H9 (cell line): ENCODE measurements at regions not wholly inside any gene's neighbourhood (a gene's known extent, or its start where the extent isn't known, plus 50 kb on each side); places are given as distances from the start of the nearest gene placed in this dataset.

ENCODE experiments used
- DNase-seq: peaks from one replicate; pipeline ENCODE4 v3.0.0-alpha.2; 2017
- H2AFZ ChIP-seq: one replicate; pipeline ENCODE4 v1.6.1; 2013; ENCODE audit warnings: mild to moderate bottlenecking, low read length, control low read depth, moderate library complexity
- H2AK5ac ChIP-seq: 2 replicates; pipeline ENCODE4 v1.6.1; 2013; ENCODE audit warnings: low read length, control low read depth, mixed read lengths; ENCODE audit not compliant: insufficient read length
- H2BK120ac ChIP-seq: one replicate; pipeline ENCODE4 v1.6.1; 2013; ENCODE audit warnings: low read depth, mild to moderate bottlenecking, low read length, control low read depth, inconsistent platforms; ENCODE audit not compliant: poor library complexity, severe bottlenecking
- H2BK12ac ChIP-seq: 2 replicates; pipeline ENCODE4 v1.6.1; 2013; ENCODE audit warnings: low read length, control low read depth, mixed read lengths, low read depth; ENCODE audit not compliant: insufficient read length
- H2BK15ac ChIP-seq: 2 replicates; pipeline ENCODE4 v1.6.1; 2013; ENCODE audit warnings: low read depth, low read length, control low read depth
- H2BK20ac ChIP-seq: one replicate; pipeline ENCODE4 v1.6.1; 2013; ENCODE audit warnings: low read depth, mild to moderate bottlenecking, low read length, control low read depth, inconsistent platforms; ENCODE audit not compliant: poor library complexity, severe bottlenecking
- H2BK5ac ChIP-seq: 2 replicates; pipeline ENCODE4 v1.6.1; 2013; ENCODE audit warnings: low read length, control low read depth, mixed read lengths; ENCODE audit not compliant: insufficient read length
- H3K14ac ChIP-seq: 2 replicates; pipeline ENCODE4 v1.6.1; 2013; ENCODE audit warnings: low read length, control low read depth; ENCODE audit not compliant: insufficient read depth
- H3K18ac ChIP-seq: 2 replicates; pipeline ENCODE4 v1.6.1; 2013; ENCODE audit warnings: low read depth, mild to moderate bottlenecking, mixed read lengths, low read length, control low read depth; ENCODE audit not compliant: insufficient read length
- H3K23ac ChIP-seq: 2 replicates; pipeline ENCODE4 v1.6.1; 2013; ENCODE audit warnings: low read length, control low read depth, mixed read lengths, low read depth; ENCODE audit not compliant: insufficient read length
- H3K23me2 ChIP-seq: 2 replicates; pipeline ENCODE4 v1.6.1; 2013; ENCODE audit warnings: low read depth, mild to moderate bottlenecking, mixed read lengths, low read length, control low read depth; ENCODE audit not compliant: insufficient read length, poor library complexity, severe bottlenecking
- H3K27ac ChIP-seq: 2 replicates; pipeline ENCODE4 v1.5.1; 2013; ENCODE audit warnings: low read length, control low read depth, mixed read lengths, low read depth; ENCODE audit not compliant: insufficient read length
- H3K27me3 ChIP-seq: 2 replicates; pipeline ENCODE4 v1.6.1; 2013; ENCODE audit warnings: low read length, control low read depth, inconsistent platforms; ENCODE audit not compliant: insufficient read depth
- H3K4ac ChIP-seq: 2 replicates; pipeline ENCODE4 v1.6.1; 2013; ENCODE audit warnings: low read depth, mild to moderate bottlenecking, control low read depth, inconsistent platforms, low read length, moderate library complexity
- H3K4me1 ChIP-seq: 2 replicates; pipeline ENCODE4 v1.6.1; 2013; ENCODE audit warnings: low read length, control low read depth, inconsistent platforms; ENCODE audit not compliant: insufficient read depth
- H3K4me2 ChIP-seq: 2 replicates; pipeline ENCODE4 v1.6.1; 2013; ENCODE audit warnings: low read length, control low read depth, mixed read lengths; ENCODE audit not compliant: insufficient read length, insufficient read depth
- H3K56ac ChIP-seq: 2 replicates; pipeline ENCODE4 v1.6.1; 2013; ENCODE audit warnings: low read depth, mild to moderate bottlenecking, mixed read lengths, low read length, control low read depth; ENCODE audit not compliant: insufficient read length
- H3K79me1 ChIP-seq: 2 replicates; pipeline ENCODE4 v1.6.1; 2013; ENCODE audit warnings: low read depth, mild to moderate bottlenecking, moderate library complexity, low read length, control low read depth, inconsistent platforms; ENCODE audit not compliant: insufficient read depth, poor library complexity, severe bottlenecking
- H3K79me2 ChIP-seq: 2 replicates; pipeline ENCODE4 v1.6.1; 2013; ENCODE audit warnings: low read length, control low read depth, inconsistent platforms; ENCODE audit not compliant: insufficient read depth
- H3K9ac ChIP-seq: 2 replicates; pipeline ENCODE4 v1.6.1; 2013; ENCODE audit warnings: low read length, control low read depth, mixed read lengths; ENCODE audit not compliant: insufficient read length; ENCODE audit errors: extremely low read depth
- H3K9me3 ChIP-seq: one replicate; pipeline ENCODE4 v1.6.1; 2013; ENCODE audit warnings: low read depth, low read length, inconsistent platforms; ENCODE audit not compliant: control insufficient read depth
- H3T11ph ChIP-seq: one replicate; pipeline ENCODE4 v1.6.1; 2013; ENCODE audit warnings: mild to moderate bottlenecking, low read length, control low read depth, inconsistent platforms
- H4K20me1 ChIP-seq: one replicate; pipeline ENCODE4 v1.6.1; 2013; ENCODE audit not compliant: control insufficient read depth, insufficient read length, insufficient read depth
- H4K5ac ChIP-seq: 2 replicates; pipeline ENCODE4 v1.6.1; 2013; ENCODE audit warnings: low read depth, mild to moderate bottlenecking, mixed read lengths, low read length, control low read depth; ENCODE audit not compliant: insufficient read length
- H4K8ac ChIP-seq: replicated peaks from 2 replicates; pipeline ENCODE4 v1.6.1; 2013; ENCODE audit warnings: low read length, control low read depth, mixed read lengths, low read depth; ENCODE audit not compliant: insufficient read length
- H4K91ac ChIP-seq: 2 replicates; pipeline ENCODE4 v1.6.1; 2013; ENCODE audit warnings: low read depth, mild to moderate bottlenecking, moderate library complexity, mixed read lengths, low read length, control low read depth; ENCODE audit not compliant: insufficient read length
- H3K27ac Mint-ChIP-seq, 3 experiments: 2 replicates in 2 of 3; 3 replicates in 1 of 3; pipeline ENCODE4 v1.8.0; 2020 to 2021; ENCODE audit warnings: mixed read lengths in 3 of 3, mild to moderate bottlenecking in 1 of 3, moderate library complexity in 1 of 3
- H3K27me3 Mint-ChIP-seq: 2 replicates; pipeline ENCODE4 v1.8.0; 2021; ENCODE audit warnings: low read depth, mild to moderate bottlenecking, moderate library complexity, mixed read lengths
- H3K36me3 Mint-ChIP-seq, 3 experiments: 2 replicates in 2 of 3; 3 replicates in 1 of 3; pipeline ENCODE4 v1.8.0; 2020 to 2021; ENCODE audit warnings: low read depth in 3 of 3, mixed read lengths in 3 of 3; ENCODE audit not compliant: insufficient read depth in 1 of 3
- H3K4me1 Mint-ChIP-seq, 2 experiments: 2 replicates each; pipeline ENCODE4 v1.8.0; 2020; ENCODE audit warnings: mixed read lengths in 2 of 2
- H3K4me3 Mint-ChIP-seq, 2 experiments: 2 replicates in 1 of 2; 3 replicates in 1 of 2; pipeline ENCODE4 v1.8.0; 2020 to 2021; ENCODE audit warnings: mild to moderate bottlenecking in 2 of 2, mixed read lengths in 2 of 2, moderate library complexity in 1 of 2
- H3K9me3 Mint-ChIP-seq, 2 experiments: 2 replicates in 1 of 2; 3 replicates in 1 of 2; pipeline ENCODE4 v1.8.0; 2020; ENCODE audit warnings: mild to moderate bottlenecking in 2 of 2, mixed read lengths in 2 of 2, moderate library complexity in 1 of 2
- CTCF ChIP-seq: fragments of 200-600 bp; sonication (generic); conservative IDR thresholded peaks from 3 replicates; pipeline ENCODE4 v1.8.0; 2021; ENCODE audit warnings: antibody characterized with exemption, mild to moderate bottlenecking
- WGBS: extraction: QIAGEN DNeasy Blood & Tissue Kit; methylation state at CpG from one replicate; pipeline ENCODE4 v1.1.7; 2013; ENCODE audit warnings: missing lambda C conversion rate, low lambda C conversion rate, mixed read lengths; ENCODE audit not compliant: insufficient read length; ENCODE audit errors: extremely low coverage; 5-methylcytosine and 5-hydroxymethylcytosine counted together

GRCh38 chr3:154571553-154572226, 141.7 kb upstream of the GPR149 start:
- Histone ChIP-seq H3K14ac (no peak overlapping the region), H3K27me3 (no peaks in the 10 kb centered on the region), H2BK120ac (no peak overlapping the region), H4K91ac (no peak overlapping the region), H3K23ac (no peak overlapping the region), H3K18ac (no peak overlapping the region), H3K9ac (no peak overlapping the region), H2BK20ac (no peak overlapping the region), H3K79me1 (no peaks in the 10 kb centered on the region), H4K8ac (no peak overlapping the region), H3K23me2 (no peaks in the 10 kb centered on the region), H3K27ac (no peak overlapping the region), H4K5ac (no peak overlapping the region), H2AFZ (no peak overlapping the region), H3T11ph (no peak overlapping the region), H2AK5ac (no peak overlapping the region), H3K4ac (no peak overlapping the region), H3K56ac (no peak overlapping the region), H3K79me2 (no peaks in the 10 kb centered on the region), H2BK5ac (no peak overlapping the region), H3K9me3 (no peaks in the 10 kb centered on the region), H3K4me1 (no peaks in the 10 kb centered on the region), H3K4me2 (no peak overlapping the region), H2BK15ac (no peak overlapping the region), H2BK12ac (no peak overlapping the region), H4K20me1 (no peaks in the 10 kb centered on the region)
- DNase-seq: no peak
- WGBS: no CpG with 5 or more reads among the region's 4 CpGs
- Mint-ChIP-seq H3K9me3 (no peaks in the 10 kb centered on the region; a peak in 1 of 5 replicates), H3K4me3 (no peak overlapping the region), H3K27me3 (no peaks in the 10 kb centered on the region), H3K4me1 (no peaks in the 10 kb centered on the region), H3K36me3 (no peaks in the 10 kb centered on the region; a peak in 1 of 7 replicates), H3K27ac (no peak overlapping the region)
- no peak for TF ChIP-seq CTCF
